Fibroblast of lung (primary cell): ENCODE measurements at regions not wholly inside any gene's neighbourhood (a gene's known extent, or its start where the extent isn't known, plus 50 kb on each side); places are given as distances from the start of the nearest gene placed in this dataset.

Experiments
- DNase-seq, 2 donors: peaks; one replicate each; pipeline versions ENCODE4 v3.0.0 to v3.0.0-alpha.2; 2010; ENCODE audit warnings: low read depth in 2 of 2
- H2AFZ ChIP-seq: 2 replicates; pipeline ENCODE4 v1.5.1; 2012; ENCODE audit warnings: low read length, control low read depth, inconsistent platforms
- H3K27ac ChIP-seq: 2 replicates; pipeline ENCODE4 v1.5.1; 2011; ENCODE audit warnings: low read length, control low read depth; ENCODE audit not compliant: insufficient read depth
- H3K27me3 ChIP-seq: 2 replicates; pipeline ENCODE4 v1.5.1; 2011; ENCODE audit warnings: mild to moderate bottlenecking, low read length; ENCODE audit not compliant: control insufficient read depth, insufficient read depth
- H3K36me3 ChIP-seq: 2 replicates; pipeline ENCODE4 v1.5.1; 2011; ENCODE audit warnings: low read length; ENCODE audit not compliant: control insufficient read depth, insufficient read depth
- H3K4me1 ChIP-seq: 2 replicates; pipeline ENCODE4 v1.5.1; 2011; ENCODE audit warnings: low read length; ENCODE audit not compliant: control insufficient read depth, insufficient read depth; ENCODE audit errors: extremely low read depth
- H3K4me2 ChIP-seq: 2 replicates; pipeline ENCODE4 v1.5.1; 2011; ENCODE audit warnings: low read length, control low read depth; ENCODE audit not compliant: insufficient read depth; ENCODE audit errors: extremely low read depth
- H3K4me3 ChIP-seq, 4 experiments: fragments of 200-600 bp in 1 of 4; sonication (generic) in 1 of 4; replicated peaks in 1 of 4; 2 replicates each; pipeline ENCODE4 v1.5.1; 2011 to 2016; ENCODE audit warnings: low read length in 4 of 4, low read depth in 3 of 4, mild to moderate bottlenecking in 3 of 4, control low read depth in 2 of 4, inconsistent platforms in 1 of 4, mixed read lengths in 1 of 4; ENCODE audit not compliant: insufficient read depth in 1 of 4; ENCODE audit errors: control extremely low read depth in 1 of 4
- H3K79me2 ChIP-seq: 2 replicates; pipeline ENCODE4 v1.5.1; 2012; ENCODE audit warnings: mild to moderate bottlenecking, low read length, inconsistent platforms; ENCODE audit not compliant: control insufficient read depth, insufficient read depth
- H3K9ac ChIP-seq: 2 replicates; pipeline ENCODE4 v1.5.1; 2011; ENCODE audit warnings: mild to moderate bottlenecking, low read length, control low read depth; ENCODE audit not compliant: insufficient read depth
- H3K9me3 ChIP-seq: 2 replicates; pipeline ENCODE4 v1.5.1; 2012; ENCODE audit warnings: low read depth, low read length; ENCODE audit not compliant: control insufficient read depth, insufficient read depth
- H4K20me1 ChIP-seq: 2 replicates; pipeline ENCODE4 v1.5.1; 2011; ENCODE audit warnings: low read length; ENCODE audit not compliant: control insufficient read depth, insufficient read depth; ENCODE audit errors: extremely low read depth
- EZH2 ChIP-seq: IDR thresholded peaks from 2 replicates; pipeline ENCODE4 v1.5.1; 2012; ENCODE audit warnings: low read length, control low read depth, mild to moderate bottlenecking; ENCODE audit errors: missing control alignments
- TF ChIP-seq, protein P1 (sequence below), 2 donors: IDR thresholded peaks in 1 of 2; conservative IDR thresholded peaks in 1 of 2; 1 replicate in 1 of 2; 2 replicates in 1 of 2; pipeline ENCODE4 v1.5.1; 2011 to 2012; ENCODE audit warnings: low read length in 2 of 2, control low read depth in 1 of 2, inconsistent platforms in 1 of 2, low read depth in 1 of 2, mild to moderate bottlenecking in 1 of 2

DNA sequence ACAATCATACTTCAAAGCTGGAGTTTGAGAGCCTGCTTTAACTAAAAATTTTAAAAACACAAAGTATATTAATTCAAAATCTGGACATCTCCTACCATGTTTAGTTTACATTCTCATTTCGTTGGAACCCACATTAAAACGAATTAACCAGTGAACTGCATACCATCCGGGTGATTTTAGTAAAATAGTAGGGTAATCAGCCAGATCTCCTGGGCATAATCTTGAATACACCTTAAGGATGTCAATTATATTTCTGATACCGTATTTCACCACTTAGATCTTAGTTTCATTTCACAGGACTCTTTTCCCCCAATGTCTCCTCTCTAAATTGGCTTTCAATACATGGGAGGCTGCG lies 175.6 kb upstream of the PFKP start:
- H3K4me1 ChIP-seq = no peaks in the 10 kb centered on the region
- no peaks in the 10 kb centered on the region for H4K20me1 ChIP-seq
- H3K4me3 ChIP-seq = no peak overlapping the region
- no peaks in the 10 kb centered on the region for H3K36me3 ChIP-seq
- no peaks in the 10 kb centered on the region for H3K27me3 ChIP-seq
- no peak overlapping the region for H3K27ac ChIP-seq
- H3K4me2 ChIP-seq = no peak overlapping the region
- no peaks in the 10 kb centered on the region for H3K79me2 ChIP-seq
- no peak for DNase-seq
- TF ChIP-seq EZH2 = no peak
- TF ChIP-seq, protein P1, sequence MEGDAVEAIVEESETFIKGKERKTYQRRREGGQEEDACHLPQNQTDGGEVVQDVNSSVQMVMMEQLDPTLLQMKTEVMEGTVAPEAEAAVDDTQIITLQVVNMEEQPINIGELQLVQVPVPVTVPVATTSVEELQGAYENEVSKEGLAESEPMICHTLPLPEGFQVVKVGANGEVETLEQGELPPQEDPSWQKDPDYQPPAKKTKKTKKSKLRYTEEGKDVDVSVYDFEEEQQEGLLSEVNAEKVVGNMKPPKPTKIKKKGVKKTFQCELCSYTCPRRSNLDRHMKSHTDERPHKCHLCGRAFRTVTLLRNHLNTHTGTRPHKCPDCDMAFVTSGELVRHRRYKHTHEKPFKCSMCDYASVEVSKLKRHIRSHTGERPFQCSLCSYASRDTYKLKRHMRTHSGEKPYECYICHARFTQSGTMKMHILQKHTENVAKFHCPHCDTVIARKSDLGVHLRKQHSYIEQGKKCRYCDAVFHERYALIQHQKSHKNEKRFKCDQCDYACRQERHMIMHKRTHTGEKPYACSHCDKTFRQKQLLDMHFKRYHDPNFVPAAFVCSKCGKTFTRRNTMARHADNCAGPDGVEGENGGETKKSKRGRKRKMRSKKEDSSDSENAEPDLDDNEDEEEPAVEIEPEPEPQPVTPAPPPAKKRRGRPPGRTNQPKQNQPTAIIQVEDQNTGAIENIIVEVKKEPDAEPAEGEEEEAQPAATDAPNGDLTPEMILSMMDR (conservative IDR thresholded peaks at IDR 0.05 in 1 of 2, IDR thresholded peaks at IDR 0.05 in 1 of 2; ENCODE audit: low read depth in 1 of 2, low read length in 2 of 2) = no peak
- H3K9ac ChIP-seq = no peak overlapping the region
- H3K9me3 ChIP-seq = peaks cover 2% of the 10 kb centered on the region
- H2AFZ ChIP-seq = no peak overlapping the region

DNA sequence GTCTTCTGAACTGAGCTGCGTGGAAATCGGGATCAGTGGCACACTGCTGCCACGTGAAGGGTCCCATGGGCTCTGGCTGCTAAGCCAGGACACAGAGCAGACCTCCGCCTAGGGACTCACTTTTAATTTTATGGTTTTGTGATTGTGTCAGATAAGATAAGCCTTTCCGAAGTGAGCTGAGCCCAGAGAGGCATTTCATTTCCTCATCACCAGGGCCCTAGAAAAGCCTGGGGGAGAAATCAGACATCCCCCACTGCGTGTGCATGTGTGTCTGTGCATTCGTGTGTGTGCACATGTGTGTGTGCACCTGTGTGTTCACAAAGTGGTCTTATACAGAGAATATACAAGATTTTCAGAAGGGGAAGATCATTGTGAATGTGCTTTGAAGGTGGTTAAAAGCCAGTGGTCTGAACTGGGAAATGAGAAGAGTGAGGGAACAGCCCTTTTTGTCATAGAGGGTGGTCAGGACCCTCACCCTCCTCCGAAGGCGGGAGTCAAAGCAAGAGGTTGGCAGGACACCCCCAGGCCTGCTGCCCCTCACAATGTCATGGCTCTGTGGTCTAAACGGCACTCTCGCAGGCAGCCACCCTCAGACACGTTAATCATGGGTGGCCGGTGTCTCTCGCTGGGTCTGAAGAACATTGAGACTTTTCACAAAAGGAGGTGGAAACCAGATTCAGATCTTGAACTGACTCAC lies 176.1 kb upstream of the PFKP start:
- no peak overlapping the region for H3K27ac ChIP-seq
- H3K4me1 ChIP-seq = no peaks in the 10 kb centered on the region
- no peak for DNase-seq
- H3K4me3 ChIP-seq = no peak overlapping the region
- no peak overlapping the region for H3K4me2 ChIP-seq
- H4K20me1 ChIP-seq = no peaks in the 10 kb centered on the region
- H3K9me3 ChIP-seq = peaks cover 2% of the 10 kb centered on the region
- H3K79me2 ChIP-seq = no peaks in the 10 kb centered on the region
- no peak overlapping the region for H3K9ac ChIP-seq
- no peaks in the 10 kb centered on the region for H3K27me3 ChIP-seq
- no peaks in the 10 kb centered on the region for H3K36me3 ChIP-seq
- TF ChIP-seq, protein P1 (conservative IDR thresholded peaks at IDR 0.05 in 1 of 2, IDR thresholded peaks at IDR 0.05 in 1 of 2; ENCODE audit: low read depth in 1 of 2, low read length in 2 of 2) = no peak
- TF ChIP-seq EZH2 = no peak
- no peak overlapping the region for H2AFZ ChIP-seq

DNA sequence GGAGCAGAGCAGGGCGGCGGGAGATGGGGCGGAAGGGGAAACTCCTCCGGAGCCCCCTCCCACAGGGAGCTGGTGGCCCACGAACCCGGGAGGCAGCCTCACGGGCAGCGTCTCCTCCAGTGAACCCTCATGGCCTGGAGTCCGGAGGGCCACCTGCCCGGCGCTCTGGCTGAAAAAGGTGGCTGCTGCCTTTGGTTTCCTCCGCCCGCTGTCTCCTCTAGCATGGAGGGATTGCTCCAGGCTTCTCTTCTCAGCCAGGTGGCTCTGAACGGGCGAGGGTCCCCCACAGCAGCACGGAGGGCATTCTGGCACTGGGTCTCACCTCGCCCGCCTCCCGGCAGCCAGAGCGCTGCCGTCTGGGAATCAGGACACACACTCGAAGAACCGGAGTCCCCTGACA lies 177.3 kb upstream of the PFKP start:
- no peak for TF ChIP-seq EZH2
- TF ChIP-seq, protein P1 (conservative IDR thresholded peaks at IDR 0.05 in 1 of 2, IDR thresholded peaks at IDR 0.05 in 1 of 2; ENCODE audit: low read depth in 1 of 2, low read length in 2 of 2) = no peak
- Histone ChIP-seq H3K9ac (no peak overlapping the region), H2AFZ (no peak overlapping the region), H3K36me3 (no peaks in the 10 kb centered on the region), H3K9me3 (peaks cover 2% of the 10 kb centered on the region), H3K79me2 (no peaks in the 10 kb centered on the region), H3K4me1 (no peaks in the 10 kb centered on the region), H4K20me1 (no peaks in the 10 kb centered on the region), H3K27me3 (no peaks in the 10 kb centered on the region), H3K27ac (no peak overlapping the region), H3K4me3 (no peak overlapping the region), H3K4me2 (no peak overlapping the region)
- no peak for DNase-seq
